Keratinocyte (primary cell): ENCODE measurements at regions not wholly inside any gene's neighbourhood (a gene's known extent, or its start where the extent isn't known, plus 50 kb on each side); places are given as distances from the start of the nearest gene placed in this dataset.

Experiments
- CTCF ChIP-seq, 3 experiments: IDR thresholded peaks in 1 of 3; conservative IDR thresholded peaks in 1 of 3; optimal IDR thresholded peaks in 1 of 3; 2 replicates in 2 of 3; 3 replicates in 1 of 3; pipeline versions ENCODE3 to v1.5.1; 2011; ENCODE audit warnings: low read length in 3 of 3, mild to moderate bottlenecking in 3 of 3, moderate library complexity in 2 of 3, control low read depth in 1 of 3, inconsistent platforms in 1 of 3; ENCODE audit not compliant: insufficient read depth in 2 of 3; ENCODE audit errors: extremely low read depth in 1 of 3
- EZH2 ChIP-seq: IDR thresholded peaks from one replicate; pipeline ENCODE4 v1.6.1; 2012; ENCODE audit warnings: inconsistent platforms, mild to moderate bottlenecking, low read length, moderate library complexity

- TF ChIP-seq CTCF (optimal IDR thresholded peaks at IDR 0.05 in 1 of 3, IDR thresholded peaks at IDR 0.05 in 1 of 3, conservative IDR thresholded peaks at IDR 0.05 in 1 of 3; ENCODE audit: extremely low read depth in 1 of 3, insufficient read depth in 2 of 3, low read length in 3 of 3) (no peak), EZH2 (no peak)
These were observed 133.6 kb upstream of the SSTR1 start for GRCh38 chr14:38074081-38074480.
